ENCODE measurements at regions not wholly inside any gene's neighbourhood (a gene's known extent, or its start where the extent isn't known, plus 50 kb on each side); places are given as distances from the start of the nearest gene placed in this dataset.

- TF ChIP-seq CTCF (IDR thresholded peaks at IDR 0.05): no peak
- TF ChIP-seq POLR2A (IDR thresholded peaks at IDR 0.05; ENCODE audit: low read depth): no peak
Measured at GRCh38 chr9:104351726-104352125, 152.3 kb upstream of the OR13F1 start.
